Suppressor macrophage (primary cell): ENCODE measurements at regions not wholly inside any gene's neighbourhood (a gene's known extent, or its start where the extent isn't known, plus 50 kb on each side); places are given as distances from the start of the nearest gene placed in this dataset.
"Not testable (repeated sequence)": the region's sequence is repeated elsewhere in the genome, so short reads cannot be mapped to it uniquely, and the experiment has no call there.

ENCODE experiments used
- DNase-seq, 4 experiments: peaks; one replicate each; pipeline ENCODE4 v3.0.0-alpha.2; 2020 to 2022

- DNase-seq = no peak
These were observed 390.1 kb downstream of the RND3 start for GRCh38 chr2:150097402-150097801.

GRCh38 chr2:150095361-150096095 is 391.9 kb downstream of the RND3 start:
- no peak for DNase-seq

- no peak for DNase-seq
These were observed 395.6 kb downstream of the RND3 start for GRCh38 chr2:150091846-150092245.

- no peak for DNase-seq
These were observed 397.4 kb downstream of the RND3 start for GRCh38 chr2:150090031-150090430.

GRCh38 chr2:150088538-150088937 is 398.9 kb downstream of the RND3 start:
- no peak for DNase-seq

GRCh38 chr2:150085478-150085877 is 402.0 kb downstream of the RND3 start:
- no peak for DNase-seq

- DNase-seq = no peak
These were observed 405.5 kb downstream of the RND3 start for GRCh38 chr2:150081775-150082481.

- no peak for DNase-seq
These were observed 411.2 kb downstream of the RND3 start for GRCh38 chr2:150076281-150076680.

GRCh38 chr2:150075831-150076230 is 411.6 kb downstream of the RND3 start:
- DNase-seq = no peak

- no peak for DNase-seq
These were observed 421.0 kb downstream of the RND3 start for GRCh38 chr2:150066490-150066889.

- DNase-seq = no peak
These were observed 423.4 kb downstream of the RND3 start for GRCh38 chr2:150063931-150064548.

- DNase-seq = no peak
These were observed 424.0 kb downstream of the RND3 start for GRCh38 chr2:150063432-150063889.

GRCh38 chr2:150062416-150062815 is 425.1 kb downstream of the RND3 start:
- no peak for DNase-seq

GRCh38 chr2:150060341-150060740 is 427.1 kb downstream of the RND3 start:
- no peak for DNase-seq

GRCh38 chr2:150059676-150060075 is 427.8 kb downstream of the RND3 start:
- not testable (repeated sequence) for DNase-seq

- DNase-seq = no peak
These were observed 435.0 kb downstream of the RND3 start for GRCh38 chr2:150052457-150052856.

- DNase-seq = no peak
These were observed 436.5 kb downstream of the RND3 start for GRCh38 chr2:150051004-150051403.

GRCh38 chr2:150050036-150050435 is 437.4 kb downstream of the RND3 start:
- no peak for DNase-seq

- no peak for DNase-seq
These were observed 439.7 kb downstream of the RND3 start for GRCh38 chr2:150047620-150048222.

GRCh38 chr2:150046810-150047209 is 440.7 kb downstream of the RND3 start:
- no peak for DNase-seq

- DNase-seq = no peak
These were observed 441.3 kb downstream of the RND3 start for GRCh38 chr2:150046211-150046610.

GRCh38 chr2:150045601-150046000 is 441.9 kb downstream of the RND3 start:
- DNase-seq = no peak

- DNase-seq = no peak
These were observed 444.3 kb downstream of the RND3 start for GRCh38 chr2:150043172-150043500.
